Heart left ventricle (tissue), 13 donors: ENCODE measurements at regions not wholly inside any gene's neighbourhood (a gene's known extent, or its start where the extent isn't known, plus 50 kb on each side); places are given as distances from the start of the nearest gene placed in this dataset.

Source experiments
- CTCF ChIP-seq, 12 donors: fragments of 200-600 bp; sonication (generic) in 4 of 12; IDR thresholded peaks; one replicate each; pipeline versions ENCODE4 v1.5.0 to v1.8.0; 2018 to 2022; ENCODE audit warnings: antibody characterized with exemption in 12 of 12, mild to moderate bottlenecking in 5 of 12
- POLR2A ChIP-seq, 2 donors: fragments of 450-650 bp; IDR thresholded peaks; one replicate each; pipeline ENCODE4 v1.6.1; 2017; ENCODE audit warnings: antibody characterized with exemption in 2 of 2, mild to moderate bottlenecking in 2 of 2, moderate library complexity in 2 of 2
- donor health status: ischemic (EF 13 %, LVEDD 7.1; RV severe dilation, severe dysfunction).
- donor health status: DM: no; HTN: yes; CAD: no.
- donor health status: DM: no; HTN: no; CAD: no.
- donor health status: ischemic (EF 25% LVEDD 6.9; RV normal size, moderate dysfunction).
- donor health status: ischemic (EF 25% LVEDD 5.7; RV mildly dilated, moderate dysfunction).
- donor health status: ischemic (EF 35%, LVEDD 5.7; RV mildly dilated, moderate dysfunction).
- donor health status: nonischemic (EF 11% LVEDD 7.7; RV severe dilation, severe dysfunction).
- donor health status: DM: yes; HTN: yes; CAD: no.
- donor health status: PGD.
- donor health status: ischemic (EF 29% LVEDD 5.4; RV normal size, mild dysfunction).
- donor health status: nonischemic (EF 23%, LVEDD 6.1; RV moderate dilation, normal function).

- TF ChIP-seq CTCF (IDR thresholded peaks at IDR 0.05) (no peak), POLR2A (IDR thresholded peaks at IDR 0.05) (no peak)
These were observed 97.2 kb downstream of the HES1 start for GRCh38 chr3:194233150-194233549.
